GM12864 (cell line): ENCODE measurements at regions not wholly inside any gene's neighbourhood (a gene's known extent, or its start where the extent isn't known, plus 50 kb on each side); places are given as distances from the start of the nearest gene placed in this dataset.

Experiments
- DNase-seq: peaks from one replicate; pipeline ENCODE4 v3.0.0-alpha.2; 2011; ENCODE audit warnings: low read depth
- H3K4me3 ChIP-seq: 2 replicates; pipeline ENCODE4 v1.5.1; 2011; ENCODE audit warnings: mild to moderate bottlenecking, low read depth, low read length, control low read depth
- CTCF ChIP-seq: IDR thresholded peaks from 2 replicates; pipeline ENCODE4 v1.5.1; 2011; ENCODE audit warnings: low read depth, mild to moderate bottlenecking, moderate library complexity, low read length, control low read depth, inconsistent platforms; ENCODE audit errors: missing control alignments

GRCh38 chr13:75088915-75089314, 393.1 kb downstream of the TBC1D4 start:
- TF ChIP-seq CTCF = no peak
- DNase-seq = no peak
- H3K4me3 ChIP-seq = no peak overlapping the region

- no peak for DNase-seq
- no peak for TF ChIP-seq CTCF
- no peak overlapping the region for H3K4me3 ChIP-seq
Measured at GRCh38 chr13:75079226-75079625, 402.7 kb downstream of the TBC1D4 start.

GRCh38 chr13:75076476-75076875, 405.5 kb downstream of the TBC1D4 start:
- H3K4me3 ChIP-seq = no peak overlapping the region
- no peak for TF ChIP-seq CTCF
- no peak for DNase-seq

- DNase-seq = no peak
Measured at GRCh38 chr13:75073786-75074185, 408.2 kb downstream of the TBC1D4 start.

GRCh38 chr13:75072891-75073290, 409.1 kb downstream of the TBC1D4 start:
- no peak for TF ChIP-seq CTCF
- no peak for DNase-seq
- H3K4me3 ChIP-seq = no peak overlapping the region

More at GRCh38 chr13:75073786-75074185, 408.2 kb downstream of the TBC1D4 start:
- H3K4me3 ChIP-seq = no peak overlapping the region
- no peak for TF ChIP-seq CTCF

GRCh38 chr13:75072368-75072767, 409.6 kb downstream of the TBC1D4 start:
- DNase-seq = no peak
- TF ChIP-seq CTCF = no peak
- H3K4me3 ChIP-seq = no peak overlapping the region

GRCh38 chr13:75071796-75072195, 410.2 kb downstream of the TBC1D4 start:
- no peak for TF ChIP-seq CTCF
- H3K4me3 ChIP-seq = no peak overlapping the region
- no peak for DNase-seq
